ENCODE measurements at regions not wholly inside any gene's neighbourhood (a gene's known extent, or its start where the extent isn't known, plus 50 kb on each side); places are given as distances from the start of the nearest gene placed in this dataset.

DNA sequence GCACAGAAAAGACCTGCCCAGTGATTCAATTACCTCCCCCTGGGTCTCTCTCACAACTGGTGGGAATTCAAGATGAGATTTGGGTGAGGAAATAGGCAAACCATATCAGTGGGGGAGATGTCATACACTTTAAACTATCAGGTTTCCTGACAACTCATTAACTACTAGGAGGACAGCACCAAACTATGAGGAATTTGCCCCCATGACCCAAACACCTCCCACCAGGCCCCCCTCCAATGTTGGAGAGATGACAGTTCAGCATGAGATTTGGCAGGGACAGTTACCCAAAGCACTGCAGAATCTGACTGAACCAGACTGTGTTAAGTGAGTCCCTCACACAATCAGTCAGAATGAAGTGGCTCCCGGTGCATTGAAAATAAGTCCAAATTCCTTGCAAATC lies 148.0 kb downstream of the TTLL2 start:
- Histone ChIP-seq H3K79me2 (ENCODE audit: insufficient read depth) (no peaks in the 10 kb centered on the region), H3F3A (ENCODE audit: insufficient read depth) (no peaks in the 10 kb centered on the region), H3K9me2 (ENCODE audit: insufficient read depth) (no peaks in the 10 kb centered on the region), H3K27ac (no peak overlapping the region), H3K9me3 (ENCODE audit: low read depth) (no peaks in the 10 kb centered on the region), H3K36me3 (ENCODE audit: low read depth) (no peaks in the 10 kb centered on the region), H2AFZ (no peak overlapping the region), H4K20me1 (ENCODE audit: insufficient read depth) (no peaks in the 10 kb centered on the region), H3K4me1 (ENCODE audit: insufficient read depth) (no peaks in the 10 kb centered on the region), H3K4me3 (no peak overlapping the region), H3K9ac (no peak overlapping the region), H3K27me3 (replicated peaks; ENCODE audit: insufficient read depth) (no peaks in the 10 kb centered on the region), H3K4me2 (ENCODE audit: unreplicated experiment) (no peak overlapping the region)
- WGBS, 2 experiments (ENCODE audit: low coverage in 1 of 2, low lambda C conversion rate in 2 of 2, missing lambda C conversion rate in 2 of 2): 38 to 65% methylated on average over 1 of the region's 1 CpG
- no peak for TF ChIP-seq EZH2 (IDR thresholded peaks at IDR 0.05; ENCODE audit: insufficient read depth, poor library complexity, severe bottlenecking)
- no peak for TF ChIP-seq EZH2phosphoT487 (IDR thresholded peaks at IDR 0.05; ENCODE audit: insufficient read depth, low read depth)
- in situ Hi-C loops (cut with MboI): no loop called here
- DNase-seq: no peak

DNA sequence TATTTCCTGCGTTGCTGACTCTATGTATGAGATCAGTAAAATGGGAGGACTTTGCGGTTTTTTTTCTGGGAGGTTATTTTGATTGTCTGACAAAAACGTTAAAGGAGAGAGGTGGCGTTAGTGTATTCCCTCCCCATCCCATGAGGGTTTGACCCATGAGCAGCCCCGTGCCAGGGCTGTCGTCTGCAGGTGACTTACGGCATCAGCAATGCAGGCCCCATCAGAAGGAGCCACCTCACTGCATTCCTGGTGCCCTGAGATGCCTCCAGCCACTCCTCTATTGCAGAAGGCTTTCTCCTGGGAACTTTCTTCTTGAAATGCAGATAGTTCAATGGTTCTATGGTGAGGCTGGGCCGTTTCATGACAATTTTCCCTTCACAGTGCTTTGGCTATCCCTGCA lies 149.3 kb downstream of the TTLL2 start:
- in situ Hi-C loops (cut with MboI): no loop called here
- DNase-seq: no peak
- H3K79me2 ChIP-seq (ENCODE audit: insufficient read depth): no peaks in the 10 kb centered on the region
- TF ChIP-seq EZH2 (IDR thresholded peaks at IDR 0.05; ENCODE audit: insufficient read depth, poor library complexity, severe bottlenecking) (no peak), EZH2phosphoT487 (IDR thresholded peaks at IDR 0.05; ENCODE audit: insufficient read depth, low read depth) (no peak)
- no peak overlapping the region for H3K4me3 ChIP-seq
- no peak overlapping the region for H2AFZ ChIP-seq
- 24 to 33% methylated on average over 8 of the region's 8 CpGs for WGBS, 2 experiments (ENCODE audit: low coverage in 1 of 2, low lambda C conversion rate in 2 of 2, missing lambda C conversion rate in 2 of 2)
- no peaks in the 10 kb centered on the region for H3K27me3 ChIP-seq (replicated peaks; ENCODE audit: insufficient read depth)
- H3F3A ChIP-seq (ENCODE audit: insufficient read depth): no peaks in the 10 kb centered on the region
- H4K20me1 ChIP-seq (ENCODE audit: insufficient read depth): no peaks in the 10 kb centered on the region
- no peaks in the 10 kb centered on the region for H3K4me1 ChIP-seq (ENCODE audit: insufficient read depth)
- H3K9me2 ChIP-seq (ENCODE audit: insufficient read depth): no peaks in the 10 kb centered on the region
- no peaks in the 10 kb centered on the region for H3K36me3 ChIP-seq (ENCODE audit: low read depth)
- no peak overlapping the region for H3K4me2 ChIP-seq (ENCODE audit: unreplicated experiment)
- H3K9me3 ChIP-seq (ENCODE audit: low read depth): no peaks in the 10 kb centered on the region
- no peak overlapping the region for H3K9ac ChIP-seq
- H3K27ac ChIP-seq: no peak overlapping the region

DNA sequence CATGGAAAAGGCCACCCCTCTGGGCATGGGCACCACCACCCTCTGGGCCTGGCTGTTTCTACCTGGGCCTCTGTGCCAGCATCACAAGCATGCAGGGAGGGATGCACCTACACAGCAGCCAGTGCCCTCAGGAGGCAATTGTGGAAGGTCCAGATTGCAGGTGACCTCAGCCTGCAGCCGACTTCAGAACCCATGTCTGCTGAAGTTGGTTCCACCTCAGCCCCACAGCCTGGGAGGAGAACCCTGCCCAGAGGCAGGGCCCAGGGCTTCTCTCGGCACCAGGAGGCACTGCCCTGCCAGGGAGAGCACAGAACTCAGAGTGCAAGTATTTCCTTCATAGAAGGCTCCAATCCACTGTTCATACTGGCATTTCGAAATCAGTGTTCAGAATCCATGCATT lies 149.8 kb downstream of the TTLL2 start:
- H3K79me2 ChIP-seq (ENCODE audit: insufficient read depth): no peaks in the 10 kb centered on the region
- no peak overlapping the region for H2AFZ ChIP-seq
- H3K4me3 ChIP-seq: no peak overlapping the region
- no peaks in the 10 kb centered on the region for H3K9me3 ChIP-seq (ENCODE audit: low read depth)
- H3K36me3 ChIP-seq (ENCODE audit: low read depth): no peaks in the 10 kb centered on the region
- no peak overlapping the region for H3K4me2 ChIP-seq (ENCODE audit: unreplicated experiment)
- in situ Hi-C loops (cut with MboI): no loop called here
- no peaks in the 10 kb centered on the region for H3F3A ChIP-seq (ENCODE audit: insufficient read depth)
- H3K27me3 ChIP-seq (replicated peaks; ENCODE audit: insufficient read depth): no peaks in the 10 kb centered on the region
- no peak overlapping the region for H3K27ac ChIP-seq
- H4K20me1 ChIP-seq (ENCODE audit: insufficient read depth): no peaks in the 10 kb centered on the region
- TF ChIP-seq EZH2phosphoT487 (IDR thresholded peaks at IDR 0.05; ENCODE audit: insufficient read depth, low read depth) (no peak), EZH2 (IDR thresholded peaks at IDR 0.05; ENCODE audit: insufficient read depth, poor library complexity, severe bottlenecking) (no peak)
- WGBS, 2 experiments (ENCODE audit: low coverage in 1 of 2, low lambda C conversion rate in 2 of 2, missing lambda C conversion rate in 2 of 2): 5 to 13% methylated on average over 3 of the region's 3 CpGs
- no peak overlapping the region for H3K9ac ChIP-seq
- no peak for DNase-seq
- no peaks in the 10 kb centered on the region for H3K9me2 ChIP-seq (ENCODE audit: insufficient read depth)
- no peaks in the 10 kb centered on the region for H3K4me1 ChIP-seq (ENCODE audit: insufficient read depth)

DNA sequence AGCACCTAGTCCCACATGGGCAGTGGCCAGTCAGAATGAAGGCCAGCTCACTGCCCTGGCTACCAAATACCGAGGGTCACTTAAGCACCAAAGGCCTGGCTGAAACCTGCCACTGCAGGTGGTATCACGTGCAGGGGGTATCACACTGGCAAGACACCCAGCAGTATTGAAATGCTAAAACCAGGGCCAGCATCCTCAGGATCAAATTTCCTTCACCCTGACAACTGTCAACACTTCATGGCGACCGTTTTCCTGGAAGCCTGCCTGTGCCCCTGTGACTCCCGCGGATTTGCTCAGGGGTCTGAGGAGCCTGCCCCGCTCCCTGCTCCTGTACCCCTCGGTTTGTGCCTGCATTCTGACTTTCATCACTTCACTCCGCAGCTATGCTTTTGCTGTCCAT lies 151.1 kb downstream of the TTLL2 start:
- DNase-seq: no peak
- H4K20me1 ChIP-seq (ENCODE audit: insufficient read depth): no peaks in the 10 kb centered on the region
- in situ Hi-C loops (cut with MboI): no loop called here

More for the DNA sequence above, 151.1 kb downstream of the TTLL2 start:
- Histone ChIP-seq H3K4me3 (no peak overlapping the region), H3K36me3 (ENCODE audit: low read depth) (no peaks in the 10 kb centered on the region), H3K9me3 (ENCODE audit: low read depth) (no peaks in the 10 kb centered on the region), H3F3A (ENCODE audit: insufficient read depth) (no peaks in the 10 kb centered on the region), H3K9ac (no peak overlapping the region), H3K4me2 (ENCODE audit: unreplicated experiment) (no peak overlapping the region), H3K27ac (no peak overlapping the region), H3K4me1 (ENCODE audit: insufficient read depth) (no peaks in the 10 kb centered on the region), H2AFZ (no peak overlapping the region), H3K27me3 (replicated peaks; ENCODE audit: insufficient read depth) (no peaks in the 10 kb centered on the region), H3K9me2 (ENCODE audit: insufficient read depth) (no peaks in the 10 kb centered on the region), H3K79me2 (ENCODE audit: insufficient read depth) (no peaks in the 10 kb centered on the region)
- WGBS, 2 experiments (ENCODE audit: low coverage in 1 of 2, low lambda C conversion rate in 2 of 2, missing lambda C conversion rate in 2 of 2): 15 to 20% methylated on average over 9 of the region's 9 CpGs
- TF ChIP-seq EZH2phosphoT487 (IDR thresholded peaks at IDR 0.05; ENCODE audit: insufficient read depth, low read depth): no peak
- TF ChIP-seq EZH2 (IDR thresholded peaks at IDR 0.05; ENCODE audit: insufficient read depth, poor library complexity, severe bottlenecking): no peak

Measured in GM23248 (cell line).